Colonic mucosa (tissue), 4 donors: ENCODE measurements at regions not wholly inside any gene's neighbourhood (a gene's known extent, or its start where the extent isn't known, plus 50 kb on each side); places are given as distances from the start of the nearest gene placed in this dataset.

ENCODE experiments used
- DNase-seq: peaks from one replicate; pipeline ENCODE4 v3.0.0-alpha.2; 2020
- H3K27ac ChIP-seq: fragments of 200-600 bp; one replicate; pipeline ENCODE4 v1.8.0; 2021
- H3K27me3 ChIP-seq: fragments of 200-600 bp; one replicate; pipeline ENCODE4 v1.8.0; 2021
- H3K36me3 ChIP-seq: fragments of 200-600 bp; one replicate; pipeline ENCODE4 v1.8.0; 2021
- H3K4me1 ChIP-seq: fragments of 200-600 bp; one replicate; pipeline ENCODE4 v1.8.0; 2021; ENCODE audit warnings: mild to moderate bottlenecking
- H3K4me3 ChIP-seq: fragments of 200-600 bp; one replicate; pipeline ENCODE4 v1.8.0; 2021
- H3K9ac ChIP-seq, 2 donors: one replicate each; pipeline ENCODE4 v1.7.0; 2013; ENCODE audit warnings: control low read depth in 2 of 2, low read depth in 2 of 2, low read length in 2 of 2
- H3K9me3 ChIP-seq: fragments of 200-600 bp; one replicate; pipeline ENCODE4 v1.8.0; 2021
- CTCF ChIP-seq: fragments of 200-600 bp; IDR thresholded peaks from one replicate; pipeline ENCODE4 v1.8.0; 2022; ENCODE audit warnings: antibody characterized with exemption, mild to moderate bottlenecking
- intact Hi-C: fragments of 100-400 bp; cut with DNase I; formaldehyde crosslinking; loops from one replicate; pipeline ENCODE4 v1.14.1; 2022
- donor health status: healthy.
- donor health status: DM: no; HTN: no; CAD: no.
- donor health status: DM: no; HTN: no; CAD: no.

GRCh38 chr1:213689260-213689659 lies 298.5 kb upstream of the PROX1 start:
- Histone ChIP-seq H3K4me3 (no peak overlapping the region), H3K9ac (no peak overlapping the region), H3K4me1 (peaks cover 9% of the 10 kb centered on the region), H3K36me3 (no peaks in the 10 kb centered on the region), H3K27me3 (no peaks in the 10 kb centered on the region), H3K27ac (no peak overlapping the region), H3K9me3 (no peaks in the 10 kb centered on the region)
- DNase-seq = no peak
- intact Hi-C loops = no loop called here
- TF ChIP-seq CTCF = no peak

- Histone ChIP-seq H3K4me1 (peaks cover 9% of the 10 kb centered on the region), H3K27ac (peak overlapping the region; percentile 35), H3K9me3 (no peaks in the 10 kb centered on the region), H3K36me3 (no peaks in the 10 kb centered on the region), H3K27me3 (no peaks in the 10 kb centered on the region), H3K9ac (no peak overlapping the region), H3K4me3 (no peak overlapping the region)
- TF ChIP-seq CTCF = no peak
- intact Hi-C loops = no loop called here
- DNase-seq = no peak
Measured at GRCh38 chr1:213690341-213690917, 297.3 kb upstream of the PROX1 start.

DNA sequence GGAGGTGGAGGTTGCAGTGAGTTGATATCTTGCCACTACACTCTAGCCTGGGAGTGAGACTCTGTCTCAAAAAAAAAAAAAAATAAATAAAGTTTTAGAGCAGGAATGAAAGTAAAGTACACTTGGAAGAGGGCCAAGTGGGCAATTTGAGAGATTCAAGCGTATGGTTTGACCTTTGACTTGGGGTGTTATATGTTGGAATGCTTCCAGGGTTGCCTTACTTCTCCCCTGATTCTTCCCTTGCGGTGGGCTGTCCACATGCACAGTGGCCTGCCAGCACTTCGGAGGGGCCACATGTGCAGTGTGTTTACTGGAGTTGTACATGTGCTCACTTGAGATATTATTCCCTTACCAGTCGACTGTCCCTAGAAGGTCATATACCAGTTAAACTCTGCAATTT lies 295.5 kb upstream of the PROX1 start:
- Histone ChIP-seq H3K27ac (no peak overlapping the region), H3K9ac (no peak overlapping the region), H3K9me3 (no peaks in the 10 kb centered on the region), H3K4me1 (peaks cover 9% of the 10 kb centered on the region), H3K36me3 (no peaks in the 10 kb centered on the region), H3K4me3 (no peak overlapping the region), H3K27me3 (no peaks in the 10 kb centered on the region)
- peak; percentile 63 for DNase-seq
- no peak for TF ChIP-seq CTCF
- intact Hi-C loops = no loop called here

- no peak overlapping the region for H3K27ac ChIP-seq
- H3K4me3 ChIP-seq = no peak overlapping the region
- H3K9me3 ChIP-seq = no peaks in the 10 kb centered on the region
- intact Hi-C loops = no loop called here
- H3K36me3 ChIP-seq = no peaks in the 10 kb centered on the region
- no peaks in the 10 kb centered on the region for H3K27me3 ChIP-seq
- H3K9ac ChIP-seq = no peak overlapping the region
- peaks cover 9% of the 10 kb centered on the region for H3K4me1 ChIP-seq
- no peak for DNase-seq
- no peak for TF ChIP-seq CTCF
Measured at GRCh38 chr1:213693864-213694263, 293.9 kb upstream of the PROX1 start.

DNA sequence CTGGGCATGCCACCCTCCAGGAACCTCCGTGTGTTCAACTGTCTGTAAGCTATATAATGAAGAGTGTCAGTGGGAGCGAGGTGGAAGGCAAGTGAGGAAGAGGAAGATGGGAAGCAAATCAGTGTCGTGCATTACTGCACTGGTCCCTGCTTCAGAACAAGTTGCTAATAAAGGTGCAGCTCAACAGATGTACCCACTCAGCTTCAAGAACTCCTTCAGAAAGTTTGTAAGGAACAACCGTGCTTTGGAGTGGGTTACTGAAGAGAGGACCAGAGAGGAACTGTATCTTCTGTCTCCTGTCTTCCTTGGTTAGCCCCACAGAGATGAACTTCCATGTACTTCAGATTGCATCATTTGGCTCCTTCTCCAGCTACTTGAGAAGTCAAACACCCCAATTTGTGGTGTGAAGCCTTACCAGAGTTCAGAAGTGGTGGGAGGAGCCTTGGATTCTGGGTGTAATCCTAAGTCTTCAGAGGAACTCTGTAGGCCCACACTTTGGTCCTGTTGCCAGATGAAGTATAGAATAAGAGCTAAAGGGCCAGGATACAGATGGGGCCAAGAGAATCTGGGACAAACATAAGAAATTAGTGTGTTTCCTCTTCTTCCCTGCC lies 290.5 kb upstream of the PROX1 start:
- no peaks in the 10 kb centered on the region for H3K4me1 ChIP-seq
- no peak overlapping the region for H3K9ac ChIP-seq
- H3K4me3 ChIP-seq = no peak overlapping the region
- intact Hi-C loops = no loop called here
- no peak for DNase-seq
- H3K36me3 ChIP-seq = no peaks in the 10 kb centered on the region
- no peaks in the 10 kb centered on the region for H3K9me3 ChIP-seq
- no peaks in the 10 kb centered on the region for H3K27me3 ChIP-seq
- TF ChIP-seq CTCF = no peak
- no peak overlapping the region for H3K27ac ChIP-seq
